Loucy (cell line): ENCODE measurements at regions not wholly inside any gene's neighbourhood (a gene's known extent, or its start where the extent isn't known, plus 50 kb on each side); places are given as distances from the start of the nearest gene placed in this dataset.

Source experiments
- H2AFZ ChIP-seq: fragments of 200-600 bp; sonication (generic); 2 replicates; pipeline ENCODE4 v1.6.0; 2016; ENCODE audit warnings: antibody characterized with exemption, mild to moderate bottlenecking, low read length, moderate library complexity
- H3F3A ChIP-seq: fragments of 200-600 bp; 2 replicates; pipeline ENCODE4 v1.6.0; 2016; ENCODE audit warnings: antibody characterized with exemption, low read depth, mild to moderate bottlenecking
- H3K27me3 ChIP-seq: fragments of 200-600 bp; sonication (generic); 2 replicates; pipeline ENCODE4 v1.6.1; 2014; ENCODE audit warnings: low read length, mild to moderate bottlenecking; ENCODE audit not compliant: insufficient read depth, poor library complexity, severe bottlenecking
- H3K36me3 ChIP-seq: fragments of 200-600 bp; sonication (generic); 2 replicates; pipeline ENCODE4 v1.6.1; 2016; ENCODE audit warnings: low read length; ENCODE audit not compliant: insufficient read depth
- H3K4me1 ChIP-seq: fragments of 200-600 bp; sonication (generic); 2 replicates; pipeline ENCODE4 v1.5.1; 2014; ENCODE audit warnings: low read length, mild to moderate bottlenecking; ENCODE audit not compliant: insufficient read depth, poor library complexity, severe bottlenecking
- H3K4me2 ChIP-seq: fragments of 200-600 bp; sonication (generic); 2 replicates; pipeline ENCODE4 v1.6.0; 2014; ENCODE audit warnings: antibody characterized with exemption, low read length, low read depth, mild to moderate bottlenecking; ENCODE audit not compliant: poor library complexity, severe bottlenecking
- H3K4me3 ChIP-seq: fragments of 200-600 bp; sonication (generic); 2 replicates; pipeline ENCODE4 v1.5.1; 2014; ENCODE audit warnings: low read length, mild to moderate bottlenecking, mixed read lengths; ENCODE audit not compliant: poor library complexity, severe bottlenecking
- H3K79me2 ChIP-seq: fragments of 200-600 bp; sonication (generic); 2 replicates; pipeline ENCODE4 v1.6.1; 2014; ENCODE audit warnings: low read length; ENCODE audit not compliant: insufficient read depth
- H3K9ac ChIP-seq: fragments of 200-600 bp; sonication (generic); 2 replicates; pipeline ENCODE4 v1.6.0; 2014; ENCODE audit warnings: mild to moderate bottlenecking, low read depth, low read length, moderate library complexity; ENCODE audit not compliant: poor library complexity, severe bottlenecking
- H3K9me2 ChIP-seq: fragments of 200-600 bp; sonication (generic); replicated peaks from 2 replicates; pipeline ENCODE4 v1.6.1; 2016; ENCODE audit warnings: low read depth, low read length, mixed read lengths
- H3K9me3 ChIP-seq: fragments of 200-600 bp; sonication (generic); 2 replicates; pipeline ENCODE4 v1.6.1; 2014; ENCODE audit warnings: mild to moderate bottlenecking, antibody characterized with exemption, low read length, low read depth; ENCODE audit not compliant: insufficient read depth
- H4K20me1 ChIP-seq: fragments of 200-600 bp; sonication (generic); 2 replicates; pipeline ENCODE4 v1.6.0; 2014; ENCODE audit warnings: antibody characterized with exemption, low read length, mild to moderate bottlenecking; ENCODE audit not compliant: insufficient read depth, poor library complexity, severe bottlenecking
- EZH2phosphoT487 ChIP-seq: fragments of 200-600 bp; IDR thresholded peaks from 2 replicates; pipeline ENCODE4 v1.6.1; 2018; ENCODE audit warnings: antibody characterized with exemption, mild to moderate bottlenecking, moderate library complexity, borderline replicate concordance
- TF ChIP-seq, protein P1 (sequence below): fragments of 200-600 bp; sonication (generic); conservative IDR thresholded peaks from 2 replicates; pipeline ENCODE4 v1.5.1; 2014; ENCODE audit warnings: mild to moderate bottlenecking, antibody characterized with exemption, low read length

DNA sequence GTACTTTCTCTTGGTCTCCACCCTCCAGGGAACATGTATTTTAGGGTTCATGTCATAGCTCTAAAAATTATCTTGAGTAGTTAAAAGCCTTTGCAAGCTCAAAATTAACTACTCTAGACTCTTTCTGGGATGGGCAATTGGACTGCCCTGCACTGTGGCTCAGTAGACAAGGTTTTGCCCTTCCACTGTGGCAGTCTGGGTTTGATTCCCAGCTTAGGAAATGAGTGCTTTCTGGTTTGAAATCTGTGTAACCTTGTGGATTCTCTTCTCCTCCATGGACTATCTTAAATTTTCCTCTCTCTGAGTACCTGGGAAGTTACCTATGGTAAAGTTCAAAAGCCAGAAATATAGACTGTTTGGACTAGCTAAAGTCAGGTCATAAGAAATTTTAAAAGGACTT, 94.6 kb upstream of the UST start:
- peaks cover 16% of the 10 kb centered on the region; the same call in 1 of the 2 replicates for H3K9me3 ChIP-seq
- no peaks in the 10 kb centered on the region for H3K9me2 ChIP-seq
- H2AFZ ChIP-seq: no peak overlapping the region

DNA sequence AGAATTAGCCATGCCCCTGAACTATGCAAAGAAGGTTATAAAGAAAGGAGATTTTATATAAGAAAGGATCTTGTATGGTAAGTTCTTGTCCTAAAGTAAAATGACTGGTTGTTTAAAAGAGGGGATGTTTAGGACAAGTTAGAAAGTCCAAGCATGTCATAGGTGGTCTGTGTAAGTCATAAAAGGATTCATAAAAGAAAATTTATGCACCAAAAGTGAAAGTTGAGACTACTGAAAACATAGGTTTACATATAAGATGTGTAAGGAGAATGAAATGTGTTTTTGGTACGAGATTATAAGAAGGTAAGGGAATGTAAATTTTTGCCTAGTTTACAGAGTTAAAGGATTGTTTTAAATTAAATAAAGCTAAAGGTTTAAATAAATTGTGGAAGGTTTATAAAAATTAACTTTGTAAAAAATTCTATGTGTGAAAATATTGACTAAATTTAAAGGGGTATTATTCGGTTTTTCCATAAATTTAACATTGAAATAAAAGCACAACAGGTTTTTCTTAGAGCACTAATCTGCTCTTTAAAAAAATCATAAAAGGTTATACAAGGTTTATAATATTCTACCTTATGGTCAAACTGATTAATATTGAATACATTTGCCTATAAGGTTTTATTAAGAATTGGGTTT, 93.6 kb upstream of the UST start:
- TF ChIP-seq, protein P1, sequence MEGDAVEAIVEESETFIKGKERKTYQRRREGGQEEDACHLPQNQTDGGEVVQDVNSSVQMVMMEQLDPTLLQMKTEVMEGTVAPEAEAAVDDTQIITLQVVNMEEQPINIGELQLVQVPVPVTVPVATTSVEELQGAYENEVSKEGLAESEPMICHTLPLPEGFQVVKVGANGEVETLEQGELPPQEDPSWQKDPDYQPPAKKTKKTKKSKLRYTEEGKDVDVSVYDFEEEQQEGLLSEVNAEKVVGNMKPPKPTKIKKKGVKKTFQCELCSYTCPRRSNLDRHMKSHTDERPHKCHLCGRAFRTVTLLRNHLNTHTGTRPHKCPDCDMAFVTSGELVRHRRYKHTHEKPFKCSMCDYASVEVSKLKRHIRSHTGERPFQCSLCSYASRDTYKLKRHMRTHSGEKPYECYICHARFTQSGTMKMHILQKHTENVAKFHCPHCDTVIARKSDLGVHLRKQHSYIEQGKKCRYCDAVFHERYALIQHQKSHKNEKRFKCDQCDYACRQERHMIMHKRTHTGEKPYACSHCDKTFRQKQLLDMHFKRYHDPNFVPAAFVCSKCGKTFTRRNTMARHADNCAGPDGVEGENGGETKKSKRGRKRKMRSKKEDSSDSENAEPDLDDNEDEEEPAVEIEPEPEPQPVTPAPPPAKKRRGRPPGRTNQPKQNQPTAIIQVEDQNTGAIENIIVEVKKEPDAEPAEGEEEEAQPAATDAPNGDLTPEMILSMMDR: no peak
- no peak for TF ChIP-seq EZH2phosphoT487
- no peaks in the 10 kb centered on the region for H3K4me1 ChIP-seq
- H3K36me3 ChIP-seq: no peaks in the 10 kb centered on the region
- H3K4me2 ChIP-seq: no peak overlapping the region
- H3F3A ChIP-seq: no peaks in the 10 kb centered on the region
- no peaks in the 10 kb centered on the region for H3K9me2 ChIP-seq
- H3K27me3 ChIP-seq: no peaks in the 10 kb centered on the region
- H2AFZ ChIP-seq: no peak overlapping the region
- no peak overlapping the region for H3K4me3 ChIP-seq
- peaks cover 16% of the 10 kb centered on the region; the same call in 1 of the 2 replicates for H3K9me3 ChIP-seq
- H3K9ac ChIP-seq: no peak overlapping the region
- H4K20me1 ChIP-seq: no peaks in the 10 kb centered on the region
- H3K79me2 ChIP-seq: no peaks in the 10 kb centered on the region

More for the DNA sequence above, 94.6 kb upstream of the UST start:
- no peak for TF ChIP-seq EZH2phosphoT487
- TF ChIP-seq, protein P1: no peak
- H3K4me2 ChIP-seq: no peak overlapping the region
- H3K4me1 ChIP-seq: no peaks in the 10 kb centered on the region
- no peaks in the 10 kb centered on the region for H3K36me3 ChIP-seq
- no peaks in the 10 kb centered on the region for H3K79me2 ChIP-seq
- H3K4me3 ChIP-seq: no peak overlapping the region
- H4K20me1 ChIP-seq: no peaks in the 10 kb centered on the region
- no peak overlapping the region for H3K9ac ChIP-seq
- H3K27me3 ChIP-seq: no peaks in the 10 kb centered on the region
- no peaks in the 10 kb centered on the region for H3F3A ChIP-seq

DNA sequence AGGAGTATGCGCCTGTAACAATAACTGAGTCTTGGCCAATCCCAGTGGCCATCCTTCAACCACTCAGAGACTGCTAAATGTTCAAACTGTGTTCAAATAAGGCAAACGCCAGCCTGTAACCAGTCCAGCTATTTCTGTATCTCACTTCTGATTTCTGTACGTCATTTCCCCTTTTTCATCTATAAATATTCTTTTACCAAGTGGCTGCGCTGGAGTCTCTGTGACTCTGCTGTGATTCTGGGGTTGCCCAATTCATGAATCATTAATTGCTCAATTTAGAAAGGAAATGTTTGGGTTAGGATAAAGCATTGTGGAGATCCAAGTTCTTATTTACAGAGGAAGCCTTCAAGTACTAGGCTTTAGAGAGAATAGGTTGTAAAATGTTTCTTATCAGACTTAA, 89.8 kb upstream of the UST start:
- Histone ChIP-seq H3K9me3 (peaks cover 14% of the 10 kb centered on the region; the same call in 1 of the 2 replicates), H3K9ac (no peak overlapping the region)

More for the DNA sequence above, 89.8 kb upstream of the UST start:
- no peak overlapping the region for H3K4me3 ChIP-seq
- no peaks in the 10 kb centered on the region for H4K20me1 ChIP-seq
- H3K79me2 ChIP-seq: no peaks in the 10 kb centered on the region
- H2AFZ ChIP-seq: no peak overlapping the region
- no peak overlapping the region for H3K4me2 ChIP-seq
- no peaks in the 10 kb centered on the region for H3K36me3 ChIP-seq
- H3K4me1 ChIP-seq: no peaks in the 10 kb centered on the region
- no peak for TF ChIP-seq EZH2phosphoT487
- TF ChIP-seq, protein P1: no peak
- no peaks in the 10 kb centered on the region for H3K27me3 ChIP-seq
- H3F3A ChIP-seq: no peaks in the 10 kb centered on the region
- no peaks in the 10 kb centered on the region for H3K9me2 ChIP-seq
